ENCODE measurements at regions not wholly inside any gene's neighbourhood (a gene's known extent, or its start where the extent isn't known, plus 50 kb on each side); places are given as distances from the start of the nearest gene placed in this dataset.

- no peaks in the 10 kb centered on the region for H3K9me3 ChIP-seq
- H3K27me3 ChIP-seq (ENCODE audit: low read depth) = no peaks in the 10 kb centered on the region
- H3K4me1 ChIP-seq = no peaks in the 10 kb centered on the region
- no peak overlapping the region for H3K4me3 ChIP-seq
- ATAC-seq (no peak), DNase-seq (no peak)
- no peaks in the 10 kb centered on the region for H3K36me3 ChIP-seq
- intact Hi-C loops (cut with DNase I) = no loop called here
- H3K27ac ChIP-seq = no peak overlapping the region
- no peak for TF ChIP-seq CTCF (IDR thresholded peaks at IDR 0.05)
Observed at GRCh38 chr5:136726506-136726905, 361.2 kb upstream of the TRPC7 start.

GRCh38 chr5:136724161-136724560 lies 358.8 kb upstream of the TRPC7 start:
- intact Hi-C loops (cut with DNase I) = no loop called here
- no peak for TF ChIP-seq CTCF (IDR thresholded peaks at IDR 0.05)

GRCh38 chr5:136722581-136722980 lies 357.2 kb upstream of the TRPC7 start:
- TF ChIP-seq CTCF (IDR thresholded peaks at IDR 0.05) = no peak

More at GRCh38 chr5:136724161-136724560, 358.8 kb upstream of the TRPC7 start:
- ATAC-seq (no peak), DNase-seq (no peak)
- Histone ChIP-seq H3K4me3 (no peak overlapping the region), H3K9me3 (no peaks in the 10 kb centered on the region), H3K27me3 (ENCODE audit: low read depth) (no peaks in the 10 kb centered on the region), H3K36me3 (no peaks in the 10 kb centered on the region), H3K4me1 (no peaks in the 10 kb centered on the region), H3K27ac (no peak overlapping the region)

GRCh38 chr5:136722086-136722485 lies 356.7 kb upstream of the TRPC7 start:
- intact Hi-C loops (cut with DNase I) = no loop called here
- DNase-seq (no peak), ATAC-seq (no peak)
- Histone ChIP-seq H3K36me3 (no peaks in the 10 kb centered on the region), H3K4me1 (no peaks in the 10 kb centered on the region), H3K27ac (no peak overlapping the region), H3K9me3 (no peaks in the 10 kb centered on the region), H3K27me3 (ENCODE audit: low read depth) (no peaks in the 10 kb centered on the region), H3K4me3 (no peak overlapping the region)
- no peak for TF ChIP-seq CTCF (IDR thresholded peaks at IDR 0.05)

More at GRCh38 chr5:136722581-136722980, 357.2 kb upstream of the TRPC7 start:
- Histone ChIP-seq H3K27me3 (ENCODE audit: low read depth) (no peaks in the 10 kb centered on the region), H3K27ac (no peak overlapping the region), H3K36me3 (no peaks in the 10 kb centered on the region), H3K9me3 (no peaks in the 10 kb centered on the region), H3K4me3 (no peak overlapping the region), H3K4me1 (no peaks in the 10 kb centered on the region)
- no peak for DNase-seq
- no peak for ATAC-seq
- intact Hi-C loops (cut with DNase I) = no loop called here

GRCh38 chr5:136720674-136721073 lies 355.3 kb upstream of the TRPC7 start:
- Histone ChIP-seq H3K9me3 (no peaks in the 10 kb centered on the region), H3K36me3 (no peaks in the 10 kb centered on the region), H3K27ac (no peak overlapping the region), H3K4me3 (no peak overlapping the region), H3K27me3 (ENCODE audit: low read depth) (no peaks in the 10 kb centered on the region), H3K4me1 (no peaks in the 10 kb centered on the region)
- TF ChIP-seq CTCF (IDR thresholded peaks at IDR 0.05) = no peak
- DNase-seq = no peak
- ATAC-seq = no peak
- intact Hi-C loops (cut with DNase I) = no loop called here

- no peak for ATAC-seq
- no peak for DNase-seq
- Histone ChIP-seq H3K27ac (no peak overlapping the region), H3K4me3 (no peak overlapping the region), H3K36me3 (no peaks in the 10 kb centered on the region), H3K4me1 (no peaks in the 10 kb centered on the region), H3K9me3 (no peaks in the 10 kb centered on the region), H3K27me3 (ENCODE audit: low read depth) (no peaks in the 10 kb centered on the region)
- TF ChIP-seq CTCF (IDR thresholded peaks at IDR 0.05) = no peak
- intact Hi-C loops (cut with DNase I) = no loop called here
Observed at GRCh38 chr5:136717917-136718316, 352.6 kb upstream of the TRPC7 start.
